ENCODE measurements at regions not wholly inside any gene's neighbourhood (a gene's known extent, or its start where the extent isn't known, plus 50 kb on each side); places are given as distances from the start of the nearest gene placed in this dataset.
"Not testable (repeated sequence)": the region's sequence is repeated elsewhere in the genome, so short reads cannot be mapped to it uniquely, and the experiment has no call there.

DNA sequence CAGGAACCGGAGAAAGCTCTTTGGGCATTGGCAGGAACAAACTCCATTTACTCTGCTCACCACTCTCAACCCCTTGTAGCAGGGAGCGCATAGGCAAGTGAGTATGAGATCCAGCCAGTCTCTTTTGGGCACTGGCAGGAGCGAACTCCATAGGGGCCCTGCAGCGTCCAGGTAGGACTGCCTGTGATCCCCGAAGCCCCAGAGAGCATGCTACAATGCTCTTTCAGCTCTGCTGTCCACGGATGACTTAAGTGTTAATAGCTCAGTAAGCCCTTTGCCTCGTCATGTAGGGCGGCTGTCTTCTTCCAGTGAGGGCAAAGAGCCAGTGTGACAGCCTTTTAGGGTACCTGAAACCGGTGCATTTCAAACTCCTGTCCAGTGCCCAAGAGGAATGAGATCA lies 1525.6 kb upstream of the RAG2 start:
- no peak overlapping the region for H3K27ac ChIP-seq (ENCODE audit: insufficient read length, low read depth, low read length)
- peak overlapping the region; percentile 68 for H2AFZ ChIP-seq (ENCODE audit: low read length)
- peak overlapping the region in 1 of 3 experiments; percentile 61; a peak in 1 of 7 replicates for H3K27ac Mint-ChIP-seq

DNA sequence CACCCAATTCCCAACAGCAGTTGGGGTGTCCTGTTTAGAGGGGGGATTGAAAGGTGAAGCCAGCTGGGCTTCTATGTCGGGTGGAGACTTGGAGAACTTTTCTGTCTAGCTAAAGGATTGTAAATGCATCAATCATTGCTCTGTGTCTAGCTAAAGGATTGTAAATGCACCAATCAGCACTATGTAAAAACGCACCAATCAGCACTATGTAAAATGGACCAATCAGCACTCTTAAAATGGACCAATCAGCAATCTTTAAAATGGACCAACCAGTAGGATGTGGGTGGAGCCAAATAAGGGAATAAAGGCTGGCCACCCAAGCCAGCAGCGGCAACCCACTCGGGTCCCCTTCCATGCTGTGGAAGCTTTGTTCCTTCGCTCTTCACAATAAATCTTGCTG lies 1518.6 kb upstream of the RAG2 start:
- H3K27me3 ChIP-seq (ENCODE audit: insufficient read depth, low read length); H3K27ac ChIP-seq (ENCODE audit: insufficient read length, low read depth, low read length); H3K79me1 ChIP-seq (ENCODE audit: insufficient read depth, low read depth, low read length, poor library complexity, severe bottlenecking); H3K27me3 Mint-ChIP-seq (ENCODE audit: low read depth); H2BK5ac ChIP-seq (ENCODE audit: insufficient read length, low read length); H3K18ac ChIP-seq (ENCODE audit: insufficient read length, low read depth, low read length); H4K8ac ChIP-seq (replicated peaks; ENCODE audit: insufficient read length, low read depth, low read length); H2BK12ac ChIP-seq (ENCODE audit: insufficient read length, low read depth, low read length); H3K9ac ChIP-seq (ENCODE audit: extremely low read depth, insufficient read length, low read length); H3T11ph ChIP-seq (ENCODE audit: low read length); H2AFZ ChIP-seq (ENCODE audit: low read length); DNase-seq; H3K4ac ChIP-seq (ENCODE audit: low read depth, low read length); H2BK20ac ChIP-seq (ENCODE audit: low read depth, low read length, poor library complexity, severe bottlenecking); H3K4me1 ChIP-seq (ENCODE audit: insufficient read depth, low read length); H3K56ac ChIP-seq (ENCODE audit: insufficient read length, low read depth, low read length); H3K23ac ChIP-seq (ENCODE audit: insufficient read length, low read depth, low read length); H2AK5ac ChIP-seq (ENCODE audit: insufficient read length, low read length); H3K23me2 ChIP-seq (ENCODE audit: insufficient read length, low read depth, low read length, poor library complexity, severe bottlenecking); H3K27ac Mint-ChIP-seq; H4K91ac ChIP-seq (ENCODE audit: insufficient read length, low read depth, low read length); H4K20me1 ChIP-seq (ENCODE audit: control insufficient read depth, insufficient read depth, insufficient read length); H3K9me3 ChIP-seq (ENCODE audit: control insufficient read depth, low read depth, low read length); H3K4me2 ChIP-seq (ENCODE audit: insufficient read depth, insufficient read length, low read length); H4K5ac ChIP-seq (ENCODE audit: insufficient read length, low read depth, low read length); H2BK15ac ChIP-seq (ENCODE audit: low read depth, low read length); H2BK120ac ChIP-seq (ENCODE audit: low read depth, low read length, poor library complexity, severe bottlenecking); H3K4me3 Mint-ChIP-seq; H3K79me2 ChIP-seq (ENCODE audit: insufficient read depth, low read length); H3K14ac ChIP-seq (ENCODE audit: insufficient read depth, low read length): not testable (repeated sequence)
- WGBS (ENCODE audit: extremely low coverage, insufficient read length, low lambda C conversion rate) = no CpG with 5 or more reads among the region's 5 CpGs
- H3K4me1 Mint-ChIP-seq = peaks cover 15 to 22% of the 10 kb centered on the region in 2 experiments
- H3K36me3 Mint-ChIP-seq (ENCODE audit: insufficient read depth in 1 of 3, low read depth in 3 of 3) = peaks cover 17 to 36% (median 22%) of the 10 kb centered on the region in 3 experiments; a peak in 6 of 7 replicates
- H3K9me3 Mint-ChIP-seq = peaks cover 27 to 35% of the 10 kb centered on the region in 2 experiments

More for the DNA sequence above, 1525.6 kb upstream of the RAG2 start:
- no peak overlapping the region for H3K18ac ChIP-seq (ENCODE audit: insufficient read length, low read depth, low read length)
- DNase-seq = peak; percentile 27
- H2BK15ac ChIP-seq (ENCODE audit: low read depth, low read length) = no peak overlapping the region
- H4K5ac ChIP-seq (ENCODE audit: insufficient read length, low read depth, low read length) = no peak overlapping the region
- Mint-ChIP-seq H3K27me3 (ENCODE audit: low read depth) (no peaks in the 10 kb centered on the region), H3K4me3 (no peak overlapping the region), H3K4me1 (peaks cover 11 to 12% of the 10 kb centered on the region in 2 experiments), H3K9me3 (0 out of 5 replicates have a peak, but pooled peaks cover 3% of the 10 kb centered on the region in 2 experiments), H3K36me3 (ENCODE audit: insufficient read depth in 1 of 3, low read depth in 3 of 3) (peaks cover 0 to 6% (median 1%) of the 10 kb centered on the region in 3 experiments; a peak in 1 of 7 replicates)
- H2AK5ac ChIP-seq (ENCODE audit: insufficient read length, low read length) = no peak overlapping the region
- no peaks in the 10 kb centered on the region for H4K20me1 ChIP-seq (ENCODE audit: control insufficient read depth, insufficient read depth, insufficient read length)
- no peak overlapping the region for H3K14ac ChIP-seq (ENCODE audit: insufficient read depth, low read length)
- no peak overlapping the region for H3K9ac ChIP-seq (ENCODE audit: extremely low read depth, insufficient read length, low read length)
- H3K56ac ChIP-seq (ENCODE audit: insufficient read length, low read depth, low read length) = no peak overlapping the region
- no peak overlapping the region for H3K4me2 ChIP-seq (ENCODE audit: insufficient read depth, insufficient read length, low read length)
- no peaks in the 10 kb centered on the region for H3K79me1 ChIP-seq (ENCODE audit: insufficient read depth, low read depth, low read length, poor library complexity, severe bottlenecking)
- no peaks in the 10 kb centered on the region for H3K9me3 ChIP-seq (ENCODE audit: control insufficient read depth, low read depth, low read length)
- no peak overlapping the region for H2BK20ac ChIP-seq (ENCODE audit: low read depth, low read length, poor library complexity, severe bottlenecking)
- TF ChIP-seq, protein P1, sequence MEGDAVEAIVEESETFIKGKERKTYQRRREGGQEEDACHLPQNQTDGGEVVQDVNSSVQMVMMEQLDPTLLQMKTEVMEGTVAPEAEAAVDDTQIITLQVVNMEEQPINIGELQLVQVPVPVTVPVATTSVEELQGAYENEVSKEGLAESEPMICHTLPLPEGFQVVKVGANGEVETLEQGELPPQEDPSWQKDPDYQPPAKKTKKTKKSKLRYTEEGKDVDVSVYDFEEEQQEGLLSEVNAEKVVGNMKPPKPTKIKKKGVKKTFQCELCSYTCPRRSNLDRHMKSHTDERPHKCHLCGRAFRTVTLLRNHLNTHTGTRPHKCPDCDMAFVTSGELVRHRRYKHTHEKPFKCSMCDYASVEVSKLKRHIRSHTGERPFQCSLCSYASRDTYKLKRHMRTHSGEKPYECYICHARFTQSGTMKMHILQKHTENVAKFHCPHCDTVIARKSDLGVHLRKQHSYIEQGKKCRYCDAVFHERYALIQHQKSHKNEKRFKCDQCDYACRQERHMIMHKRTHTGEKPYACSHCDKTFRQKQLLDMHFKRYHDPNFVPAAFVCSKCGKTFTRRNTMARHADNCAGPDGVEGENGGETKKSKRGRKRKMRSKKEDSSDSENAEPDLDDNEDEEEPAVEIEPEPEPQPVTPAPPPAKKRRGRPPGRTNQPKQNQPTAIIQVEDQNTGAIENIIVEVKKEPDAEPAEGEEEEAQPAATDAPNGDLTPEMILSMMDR (conservative IDR thresholded peaks at IDR 0.05) = no peak
- no CpG with 5 or more reads among the region's 9 CpGs for WGBS (ENCODE audit: extremely low coverage, insufficient read length, low lambda C conversion rate)
- no peak overlapping the region for H2BK5ac ChIP-seq (ENCODE audit: insufficient read length, low read length)
- no peak overlapping the region for H4K8ac ChIP-seq (replicated peaks; ENCODE audit: insufficient read length, low read depth, low read length)
- no peaks in the 10 kb centered on the region for H3K27me3 ChIP-seq (ENCODE audit: insufficient read depth, low read length)
- no peak overlapping the region for H3T11ph ChIP-seq (ENCODE audit: low read length)
- no peaks in the 10 kb centered on the region for H3K23me2 ChIP-seq (ENCODE audit: insufficient read length, low read depth, low read length, poor library complexity, severe bottlenecking)
- H2BK120ac ChIP-seq (ENCODE audit: low read depth, low read length, poor library complexity, severe bottlenecking) = no peak overlapping the region
- no peaks in the 10 kb centered on the region for H3K79me2 ChIP-seq (ENCODE audit: insufficient read depth, low read length)
- no peaks in the 10 kb centered on the region for H3K4me1 ChIP-seq (ENCODE audit: insufficient read depth, low read length)
- H3K23ac ChIP-seq (ENCODE audit: insufficient read length, low read depth, low read length) = no peak overlapping the region
- H3K4ac ChIP-seq (ENCODE audit: low read depth, low read length) = no peak overlapping the region
- no peak overlapping the region for H2BK12ac ChIP-seq (ENCODE audit: insufficient read length, low read depth, low read length)
- no peak overlapping the region for H4K91ac ChIP-seq (ENCODE audit: insufficient read length, low read depth, low read length)
